Fibroblast of villous mesenchyme (primary cell): ENCODE measurements at regions not wholly inside any gene's neighbourhood (a gene's known extent, or its start where the extent isn't known, plus 50 kb on each side); places are given as distances from the start of the nearest gene placed in this dataset.

Experiments
- DNase-seq: peaks from one replicate; pipeline ENCODE4 v3.0.0-alpha.2; 2010; ENCODE audit warnings: low read depth
- H3K4me3 ChIP-seq: 2 replicates; pipeline ENCODE4 v1.5.1; 2011; ENCODE audit warnings: low read depth, mild to moderate bottlenecking, low read length
- CTCF ChIP-seq: IDR thresholded peaks from 2 replicates; pipeline ENCODE4 v1.5.1; 2012; ENCODE audit warnings: low read depth, mild to moderate bottlenecking, low read length; ENCODE audit not compliant: insufficient read depth

DNA sequence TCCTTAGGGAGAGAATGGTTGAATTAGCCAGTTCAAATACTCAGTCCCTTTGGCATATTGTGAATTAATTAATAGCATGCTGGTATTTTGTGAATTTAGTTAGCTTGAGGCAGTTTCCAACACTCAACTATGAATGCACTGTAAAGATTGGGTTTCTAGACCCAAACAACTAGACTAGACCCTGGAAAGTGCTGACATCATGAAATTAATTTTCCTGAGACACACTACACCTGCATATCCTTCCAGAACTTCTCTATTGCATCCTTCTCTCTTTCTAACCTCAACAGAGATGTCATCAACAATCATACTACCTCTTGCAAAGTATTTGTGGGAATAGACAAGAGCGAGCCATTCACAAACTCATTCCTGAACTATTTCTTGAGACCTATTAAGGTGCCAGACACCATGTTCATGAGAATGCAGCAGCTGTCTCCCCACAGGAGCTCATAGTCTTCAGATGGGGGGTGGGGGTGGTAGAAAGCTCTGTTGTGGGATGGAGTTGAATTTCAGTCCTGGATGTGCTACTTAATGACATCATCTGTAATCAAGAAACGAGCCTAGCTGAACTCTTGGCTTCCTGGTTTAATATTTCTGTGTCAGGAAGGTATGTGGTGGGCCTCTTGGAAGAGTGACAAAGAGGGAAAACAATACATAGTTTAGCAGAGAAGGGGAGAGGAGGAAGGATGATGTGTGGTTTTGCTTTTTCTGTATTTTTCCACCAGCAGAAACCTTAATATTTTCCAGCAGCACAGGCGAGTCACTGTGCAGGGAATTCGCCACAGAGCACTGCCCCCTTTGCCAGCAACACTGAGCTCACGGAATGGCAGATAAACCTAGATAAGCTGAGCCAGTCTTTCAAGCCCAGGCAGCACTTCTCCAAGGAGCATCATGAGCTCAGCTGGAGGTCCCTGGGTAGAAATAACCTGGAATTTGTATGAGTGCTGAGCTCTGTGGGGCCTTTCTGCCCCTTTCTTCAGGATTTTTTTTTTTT, 53.1 kb upstream of the CYSLTR2 start:
- peak; percentile 55 for DNase-seq
- no peak for TF ChIP-seq CTCF
- no peak overlapping the region for H3K4me3 ChIP-seq

DNA sequence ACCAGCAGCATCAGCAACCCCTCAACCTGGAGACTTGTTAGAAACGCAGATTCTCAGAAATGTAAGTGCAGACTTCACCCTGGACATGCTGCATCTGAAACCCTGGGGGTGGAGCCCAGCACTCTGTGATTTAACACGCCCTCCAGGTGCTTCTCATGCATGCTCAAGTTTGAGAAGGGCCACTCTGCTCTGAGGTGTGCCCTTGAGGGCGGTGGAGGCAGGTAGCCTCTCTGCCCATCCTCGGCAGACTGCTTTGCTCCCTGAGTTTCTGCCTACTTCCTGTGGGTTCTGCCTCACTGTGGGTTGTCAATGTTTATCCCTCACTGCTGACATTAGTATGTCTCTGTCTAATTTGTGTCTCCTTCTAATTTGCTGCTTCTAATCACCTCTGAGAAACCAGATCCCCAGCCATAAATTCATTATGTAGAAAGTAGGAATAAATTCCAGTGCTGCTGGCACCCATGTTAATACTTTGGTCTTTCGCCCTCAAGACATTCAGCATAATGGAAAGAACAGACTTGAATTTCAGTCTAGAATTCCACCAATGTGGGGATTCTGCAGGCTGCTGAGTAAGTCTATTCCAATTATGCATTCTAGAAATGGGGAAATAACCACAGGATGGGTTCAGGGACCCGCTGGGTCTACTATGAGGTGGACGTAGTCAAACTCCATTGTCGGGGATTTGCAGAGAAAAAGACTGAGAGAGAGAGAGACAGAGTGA, 51.3 kb upstream of the CYSLTR2 start:
- no peak for TF ChIP-seq CTCF
- no peak for DNase-seq

GRCh38 chr13:48603375-48603774, 50.4 kb upstream of the CYSLTR2 start:
- no peak for DNase-seq
- no peak overlapping the region for H3K4me3 ChIP-seq
- no peak for TF ChIP-seq CTCF

More for the DNA sequence above, 51.3 kb upstream of the CYSLTR2 start:
- no peak overlapping the region for H3K4me3 ChIP-seq
